Mucosa of descending colon (tissue), 3 donors: ENCODE measurements at regions not wholly inside any gene's neighbourhood (a gene's known extent, or its start where the extent isn't known, plus 50 kb on each side); places are given as distances from the start of the nearest gene placed in this dataset.

Source experiments
- ATAC-seq: fragments of 200-7000 bp; cut with Tn5 transposase; one replicate; pipeline ENCODE4 v1.9.1; 2020; ENCODE audit warnings: mild to moderate bottlenecking, moderate library complexity
- DNase-seq, 3 donors: peaks; one replicate each; pipeline ENCODE4 v3.0.0-alpha.2; 2020
- H3K36me3 ChIP-seq: fragments of 200-600 bp; one replicate; pipeline ENCODE4 v1.8.0; 2021; ENCODE audit warnings: low read depth, mild to moderate bottlenecking
- H3K4me1 ChIP-seq: fragments of 200-600 bp; one replicate; pipeline ENCODE4 v1.8.0; 2021; ENCODE audit warnings: low read depth, mild to moderate bottlenecking
- H3K4me3 ChIP-seq: fragments of 200-600 bp; one replicate; pipeline ENCODE4 v1.8.0; 2021; ENCODE audit warnings: mild to moderate bottlenecking
- H3K9me3 ChIP-seq: fragments of 200-600 bp; one replicate; pipeline ENCODE4 v1.8.0; 2021; ENCODE audit warnings: mild to moderate bottlenecking
- intact Hi-C, 2 donors: fragments of 100-400 bp; cut with DNase I in 1 of 2; cut with micrococcal nuclease in 1 of 2; formaldehyde crosslinking; loops; one replicate each; pipeline versions ENCODE4 v1.11.0 to v1.11.1; 2022; cut with DNase I, micrococcal nuclease
- TF ChIP-seq, protein P1 (sequence below): fragments of 200-600 bp; IDR thresholded peaks from one replicate; pipeline ENCODE4 v1.8.0; 2022; ENCODE audit warnings: antibody characterized with exemption, mild to moderate bottlenecking
- donor health status: DM: no; HTN: no; CAD: no; lungs with moderate emphysema.
- donor health status: DM: no; HTN: no; CAD: no.
- donor health status: DM: no; HTN: yes; CAD: no.

GRCh38 chr21:32172106-32172505, 106.7 kb downstream of the MIS18A start:
- Histone ChIP-seq H3K4me3 (no peak overlapping the region), H3K9me3 (no peaks in the 10 kb centered on the region), H3K4me1 (no peaks in the 10 kb centered on the region), H3K36me3 (no peaks in the 10 kb centered on the region)
- intact Hi-C loops = no loop called here
- TF ChIP-seq, protein P1, sequence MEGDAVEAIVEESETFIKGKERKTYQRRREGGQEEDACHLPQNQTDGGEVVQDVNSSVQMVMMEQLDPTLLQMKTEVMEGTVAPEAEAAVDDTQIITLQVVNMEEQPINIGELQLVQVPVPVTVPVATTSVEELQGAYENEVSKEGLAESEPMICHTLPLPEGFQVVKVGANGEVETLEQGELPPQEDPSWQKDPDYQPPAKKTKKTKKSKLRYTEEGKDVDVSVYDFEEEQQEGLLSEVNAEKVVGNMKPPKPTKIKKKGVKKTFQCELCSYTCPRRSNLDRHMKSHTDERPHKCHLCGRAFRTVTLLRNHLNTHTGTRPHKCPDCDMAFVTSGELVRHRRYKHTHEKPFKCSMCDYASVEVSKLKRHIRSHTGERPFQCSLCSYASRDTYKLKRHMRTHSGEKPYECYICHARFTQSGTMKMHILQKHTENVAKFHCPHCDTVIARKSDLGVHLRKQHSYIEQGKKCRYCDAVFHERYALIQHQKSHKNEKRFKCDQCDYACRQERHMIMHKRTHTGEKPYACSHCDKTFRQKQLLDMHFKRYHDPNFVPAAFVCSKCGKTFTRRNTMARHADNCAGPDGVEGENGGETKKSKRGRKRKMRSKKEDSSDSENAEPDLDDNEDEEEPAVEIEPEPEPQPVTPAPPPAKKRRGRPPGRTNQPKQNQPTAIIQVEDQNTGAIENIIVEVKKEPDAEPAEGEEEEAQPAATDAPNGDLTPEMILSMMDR = no peak
- ATAC-seq (no peak), DNase-seq (no peak)

GRCh38 chr21:32167513-32167912, 111.3 kb downstream of the MIS18A start:
- no peak for ATAC-seq
- Histone ChIP-seq H3K4me1 (no peaks in the 10 kb centered on the region), H3K9me3 (no peaks in the 10 kb centered on the region), H3K36me3 (no peaks in the 10 kb centered on the region), H3K4me3 (no peak overlapping the region)
- TF ChIP-seq, protein P1 = no peak
- intact Hi-C loops = no loop called here
- no peak for DNase-seq

- TF ChIP-seq, protein P1 = no peak
- Histone ChIP-seq H3K4me3 (no peak overlapping the region), H3K4me1 (no peaks in the 10 kb centered on the region), H3K9me3 (no peaks in the 10 kb centered on the region), H3K36me3 (no peaks in the 10 kb centered on the region)
- intact Hi-C loops = no loop called here
- DNase-seq = no peak
- ATAC-seq = no peak
Observed at GRCh38 chr21:32163386-32163785, 115.5 kb downstream of the MIS18A start.

- no peaks in the 10 kb centered on the region for H3K4me1 ChIP-seq
- H3K9me3 ChIP-seq = no peaks in the 10 kb centered on the region
- intact Hi-C loops = no loop called here
Observed at GRCh38 chr21:32162727-32163320, 116.0 kb downstream of the MIS18A start.

GRCh38 chr21:32155226-32155625, 123.6 kb downstream of the MIS18A start:
- H3K9me3 ChIP-seq = no peaks in the 10 kb centered on the region
- no peak for ATAC-seq
- no peaks in the 10 kb centered on the region for H3K4me1 ChIP-seq
- H3K4me3 ChIP-seq = no peak overlapping the region
- intact Hi-C loops = no loop called here
- no peak for DNase-seq
- H3K36me3 ChIP-seq = no peaks in the 10 kb centered on the region
- TF ChIP-seq, protein P1 = no peak

More at GRCh38 chr21:32162727-32163320, 116.0 kb downstream of the MIS18A start:
- Histone ChIP-seq H3K4me3 (no peak overlapping the region), H3K36me3 (no peaks in the 10 kb centered on the region)
- DNase-seq (no peak), ATAC-seq (no peak)
- TF ChIP-seq, protein P1 = no peak

DNA sequence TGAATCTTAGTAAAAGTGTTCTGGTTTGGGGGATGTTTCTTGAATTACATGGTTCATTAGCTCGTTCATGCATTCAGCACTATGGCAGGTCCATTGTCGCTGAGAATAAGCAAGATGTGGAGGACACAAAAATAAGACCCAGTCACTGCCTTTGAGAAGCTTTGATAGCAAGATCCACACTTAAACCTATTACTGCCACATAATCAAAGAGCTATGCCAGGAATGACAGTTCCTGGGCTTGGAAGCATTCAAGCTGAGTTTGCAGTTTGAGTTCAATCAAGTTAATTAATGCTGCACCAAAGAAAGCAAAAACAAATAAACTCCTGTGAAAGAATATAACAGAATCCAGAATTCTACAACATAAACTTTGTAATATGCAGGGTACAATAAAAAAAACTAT, 131.8 kb downstream of the MIS18A start:
- ATAC-seq (no peak), DNase-seq (no peak)
- H3K9me3 ChIP-seq = no peaks in the 10 kb centered on the region
- TF ChIP-seq, protein P1 = no peak
- no peak overlapping the region for H3K4me3 ChIP-seq
- H3K4me1 ChIP-seq = no peaks in the 10 kb centered on the region
- intact Hi-C loops = no loop called here
- no peaks in the 10 kb centered on the region for H3K36me3 ChIP-seq
